ENCODE measurements at regions not wholly inside any gene's neighbourhood (a gene's known extent, or its start where the extent isn't known, plus 50 kb on each side); places are given as distances from the start of the nearest gene placed in this dataset.

DNA sequence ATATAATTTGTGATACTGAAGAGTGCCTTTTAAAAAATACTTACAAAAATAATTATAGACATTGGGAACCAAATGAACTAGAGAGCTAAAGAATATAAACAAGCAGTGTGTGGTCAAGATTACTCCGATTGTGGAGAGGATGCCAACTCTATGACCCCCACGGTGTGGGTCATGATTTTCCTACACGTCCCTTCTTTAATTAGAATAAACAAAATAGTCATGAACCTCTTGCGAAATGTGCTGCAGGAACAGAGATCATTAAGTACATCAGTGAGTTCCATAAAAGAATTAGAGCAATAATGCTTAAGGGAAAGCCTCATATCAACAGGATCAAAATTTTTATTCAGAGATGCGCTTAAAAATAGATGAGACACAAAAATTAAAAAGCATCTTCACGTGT is 476.6 kb upstream of the ROBO1 start:
- TF ChIP-seq, protein P1, sequence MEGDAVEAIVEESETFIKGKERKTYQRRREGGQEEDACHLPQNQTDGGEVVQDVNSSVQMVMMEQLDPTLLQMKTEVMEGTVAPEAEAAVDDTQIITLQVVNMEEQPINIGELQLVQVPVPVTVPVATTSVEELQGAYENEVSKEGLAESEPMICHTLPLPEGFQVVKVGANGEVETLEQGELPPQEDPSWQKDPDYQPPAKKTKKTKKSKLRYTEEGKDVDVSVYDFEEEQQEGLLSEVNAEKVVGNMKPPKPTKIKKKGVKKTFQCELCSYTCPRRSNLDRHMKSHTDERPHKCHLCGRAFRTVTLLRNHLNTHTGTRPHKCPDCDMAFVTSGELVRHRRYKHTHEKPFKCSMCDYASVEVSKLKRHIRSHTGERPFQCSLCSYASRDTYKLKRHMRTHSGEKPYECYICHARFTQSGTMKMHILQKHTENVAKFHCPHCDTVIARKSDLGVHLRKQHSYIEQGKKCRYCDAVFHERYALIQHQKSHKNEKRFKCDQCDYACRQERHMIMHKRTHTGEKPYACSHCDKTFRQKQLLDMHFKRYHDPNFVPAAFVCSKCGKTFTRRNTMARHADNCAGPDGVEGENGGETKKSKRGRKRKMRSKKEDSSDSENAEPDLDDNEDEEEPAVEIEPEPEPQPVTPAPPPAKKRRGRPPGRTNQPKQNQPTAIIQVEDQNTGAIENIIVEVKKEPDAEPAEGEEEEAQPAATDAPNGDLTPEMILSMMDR (IDR thresholded peaks at IDR 0.05), result no peak
- TF ChIP-seq POLR2A (IDR thresholded peaks at IDR 0.05), result no peak
